DND-41 (cell line): ENCODE measurements at regions not wholly inside any gene's neighbourhood (a gene's known extent, or its start where the extent isn't known, plus 50 kb on each side); places are given as distances from the start of the nearest gene placed in this dataset.

Experiments
- ATAC-seq: fragments of 200-7000 bp; cut with Tn5 transposase; 3 replicates; pipeline ENCODE4 v1.9.1; 2021; ENCODE audit warnings: low read depth; ENCODE audit not compliant: insufficient read depth
- DNase-seq: peaks from one replicate; pipeline ENCODE4 v3.0.0-alpha.2; 2020
- H2AFZ ChIP-seq: 2 replicates; pipeline ENCODE4 v1.6.0; 2012; ENCODE audit warnings: low read depth, low read length
- H3K27ac ChIP-seq: 2 replicates; pipeline ENCODE4 v1.5.1; 2012; ENCODE audit warnings: low read length, inconsistent platforms
- H3K27me3 ChIP-seq: fragments of 200-600 bp; sonication (generic); 2 replicates; pipeline ENCODE4 v1.6.0; 2012; ENCODE audit warnings: low read length, mild to moderate bottlenecking, inconsistent platforms; ENCODE audit not compliant: insufficient read depth, poor library complexity
- H3K36me3 ChIP-seq: 2 replicates; pipeline ENCODE4 v1.5.1; 2012; ENCODE audit warnings: low read length, inconsistent platforms; ENCODE audit not compliant: insufficient read depth
- H3K4me1 ChIP-seq: 2 replicates; pipeline ENCODE4 v1.5.1; 2012; ENCODE audit warnings: mild to moderate bottlenecking, low read length; ENCODE audit not compliant: insufficient read depth
- H3K4me2 ChIP-seq: 2 replicates; pipeline ENCODE4 v1.6.0; 2012; ENCODE audit warnings: mild to moderate bottlenecking, moderate library complexity, low read length, inconsistent platforms; ENCODE audit not compliant: insufficient read depth
- H3K4me3 ChIP-seq, 2 experiments: fragments of 200-600 bp in 1 of 2; shearing (Covaris generic) in 1 of 2; 2 replicates each; pipeline ENCODE4 v1.5.1; 2012 to 2016; ENCODE audit warnings: inconsistent platforms in 2 of 2, low read length in 2 of 2, mild to moderate bottlenecking in 2 of 2, low read depth in 1 of 2, moderate library complexity in 1 of 2
- H3K79me2 ChIP-seq: 2 replicates; pipeline ENCODE4 v1.6.0; 2012; ENCODE audit warnings: low read length, inconsistent platforms; ENCODE audit not compliant: insufficient read depth
- H3K9ac ChIP-seq: 2 replicates; pipeline ENCODE4 v1.6.0; 2012; ENCODE audit warnings: low read depth, mild to moderate bottlenecking, inconsistent platforms, low read length, moderate library complexity
- H3K9me3 ChIP-seq: 2 replicates; pipeline ENCODE4 v1.5.1; 2012; ENCODE audit warnings: low read length, moderate library complexity, mild to moderate bottlenecking, inconsistent platforms; ENCODE audit not compliant: insufficient read depth, severe bottlenecking
- H4K20me1 ChIP-seq: 2 replicates; pipeline ENCODE4 v1.6.0; 2012; ENCODE audit warnings: low read length; ENCODE audit not compliant: insufficient read depth
- CTCF ChIP-seq: IDR thresholded peaks from 2 replicates; pipeline ENCODE4 v1.5.1; 2012; ENCODE audit warnings: borderline replicate concordance, low read length, moderate library complexity, mild to moderate bottlenecking; ENCODE audit not compliant: poor library complexity, severe bottlenecking; ENCODE audit errors: extremely low read depth
- EZH2 ChIP-seq: IDR thresholded peaks from 3 replicates; pipeline ENCODE4 v1.6.1; 2012; ENCODE audit warnings: borderline replicate concordance, low read depth, mild to moderate bottlenecking, moderate library complexity, low read length, inconsistent platforms; ENCODE audit not compliant: severe bottlenecking

- no peaks in the 10 kb centered on the region for H3K9me3 ChIP-seq
- TF ChIP-seq EZH2: no peak
- peak; percentile 93 for TF ChIP-seq CTCF
- no peaks in the 10 kb centered on the region for H4K20me1 ChIP-seq
- no peak overlapping the region for H3K4me2 ChIP-seq
- no peak overlapping the region for H2AFZ ChIP-seq
- H3K4me1 ChIP-seq: no peaks in the 10 kb centered on the region
- no peak overlapping the region for H3K9ac ChIP-seq
- ATAC-seq (peak; percentile 87), DNase-seq (peak; percentile 70)
- no peak overlapping the region for H3K4me3 ChIP-seq
- no peaks in the 10 kb centered on the region for H3K36me3 ChIP-seq
- H3K27ac ChIP-seq: no peak overlapping the region
- H3K27me3 ChIP-seq: no peaks in the 10 kb centered on the region
- H3K79me2 ChIP-seq: no peaks in the 10 kb centered on the region
Measured at GRCh38 chr22:45096256-45096907, 67.3 kb upstream of the NUP50 start.

GRCh38 chr22:45097061-45097460 lies 66.7 kb upstream of the NUP50 start:
- no peak for DNase-seq
- TF ChIP-seq EZH2 (no peak), CTCF (no peak)

GRCh38 chr22:45098056-45098455 lies 65.7 kb upstream of the NUP50 start:
- Histone ChIP-seq H3K9me3 (no peaks in the 10 kb centered on the region), H2AFZ (no peak overlapping the region), H3K4me1 (no peaks in the 10 kb centered on the region), H3K27me3 (no peaks in the 10 kb centered on the region), H3K79me2 (no peaks in the 10 kb centered on the region), H3K36me3 (no peaks in the 10 kb centered on the region), H3K9ac (no peak overlapping the region), H3K4me2 (no peak overlapping the region), H4K20me1 (no peaks in the 10 kb centered on the region), H3K4me3 (no peak overlapping the region), H3K27ac (no peak overlapping the region)
- ATAC-seq (no peak), DNase-seq (no peak)
- TF ChIP-seq CTCF (no peak), EZH2 (no peak)

More at GRCh38 chr22:45097061-45097460, 66.7 kb upstream of the NUP50 start:
- no peak overlapping the region for H3K4me2 ChIP-seq
- H3K27ac ChIP-seq: no peak overlapping the region
- H3K9me3 ChIP-seq: no peaks in the 10 kb centered on the region
- no peaks in the 10 kb centered on the region for H4K20me1 ChIP-seq
- H3K27me3 ChIP-seq: no peaks in the 10 kb centered on the region
- no peak overlapping the region for H3K9ac ChIP-seq
- no peak overlapping the region for H3K4me3 ChIP-seq
- H3K36me3 ChIP-seq: no peaks in the 10 kb centered on the region
- H2AFZ ChIP-seq: no peak overlapping the region
- no peak for ATAC-seq
- H3K4me1 ChIP-seq: no peaks in the 10 kb centered on the region
- H3K79me2 ChIP-seq: no peaks in the 10 kb centered on the region
